ENCODE measurements at regions not wholly inside any gene's neighbourhood (a gene's known extent, or its start where the extent isn't known, plus 50 kb on each side); places are given as distances from the start of the nearest gene placed in this dataset.

GRCh38 chr16:85330694-85331188 is 218.5 kb upstream of the CIBAR2 start:
- peak; percentile 22 for DNase-seq

- no peak for DNase-seq
Measured at GRCh38 chr16:85331688-85332087, 219.4 kb upstream of the CIBAR2 start.

GRCh38 chr16:85332175-85332574 is 219.9 kb upstream of the CIBAR2 start:
- DNase-seq, result no peak

- DNase-seq, result no peak
Measured at GRCh38 chr16:85333337-85333736, 221.1 kb upstream of the CIBAR2 start.

GRCh38 chr16:85333744-85334640 is 221.7 kb upstream of the CIBAR2 start:
- DNase-seq, result no peak

GRCh38 chr16:85334718-85335583 is 222.7 kb upstream of the CIBAR2 start:
- DNase-seq, result peak; percentile 42

GRCh38 chr16:85335584-85336491 is 223.6 kb upstream of the CIBAR2 start:
- no peak for DNase-seq

- no peak for DNase-seq
Measured at GRCh38 chr16:85337910-85338637, 225.8 kb upstream of the CIBAR2 start.

- DNase-seq, result no peak
Measured at GRCh38 chr16:85338638-85338982, 226.3 kb upstream of the CIBAR2 start.

- no peak for DNase-seq
Measured at GRCh38 chr16:85338989-85339685, 226.9 kb upstream of the CIBAR2 start.

- DNase-seq, result no peak
Measured at GRCh38 chr16:85341972-85342695, 229.9 kb upstream of the CIBAR2 start.

GRCh38 chr16:85344502-85345128 is 232.3 kb upstream of the CIBAR2 start:
- DNase-seq, result no peak

GRCh38 chr16:85345129-85345639 is 232.9 kb upstream of the CIBAR2 start:
- no peak for DNase-seq

GRCh38 chr16:85346404-85347212 is 234.3 kb upstream of the CIBAR2 start:
- no peak for DNase-seq

- DNase-seq, result no peak
Measured at GRCh38 chr16:85347213-85347591, 234.9 kb upstream of the CIBAR2 start.

- DNase-seq, result no peak
Measured at GRCh38 chr16:85348065-85348840, 236.0 kb upstream of the CIBAR2 start.

- no peak for DNase-seq
Measured at GRCh38 chr16:85348911-85349334, 236.7 kb upstream of the CIBAR2 start.

Measured in NCI-H526 treated with DMSO at 0.1 percent for 48 hours (cell line).